ENCODE measurements at regions not wholly inside any gene's neighbourhood (a gene's known extent, or its start where the extent isn't known, plus 50 kb on each side); places are given as distances from the start of the nearest gene placed in this dataset.
A peak's percentile ranks its signal among the peaks of the same experiment; 100 is the strongest.

DNA sequence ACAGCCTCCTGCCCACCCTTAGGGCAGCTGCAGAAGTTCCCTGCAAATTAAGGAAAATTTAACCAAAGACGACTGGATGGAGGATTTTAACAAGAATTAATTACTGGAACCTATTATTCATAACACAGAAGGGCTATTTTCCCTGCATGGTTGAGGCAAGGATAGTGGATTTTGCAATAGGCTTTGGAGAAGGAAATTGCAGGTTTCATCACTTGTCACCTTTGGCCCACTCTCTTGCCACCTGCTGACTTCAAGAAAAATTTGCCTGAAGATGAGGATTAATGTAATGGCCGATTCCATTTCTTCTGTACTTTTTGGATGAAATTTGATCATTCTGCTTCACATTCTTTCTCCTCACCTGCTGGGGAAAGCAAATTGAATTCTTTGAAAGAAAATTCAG, 261.7 kb downstream of the FGF9 start:
- DNase-seq = no peak
- intact Hi-C loops (cut with DNase I) = no loop called here
- TF ChIP-seq POLR2A (IDR thresholded peaks at IDR 0.05) = no peak
- TF ChIP-seq EP300 (IDR thresholded peaks at IDR 0.05) = no peak
- TF ChIP-seq, protein P1, sequence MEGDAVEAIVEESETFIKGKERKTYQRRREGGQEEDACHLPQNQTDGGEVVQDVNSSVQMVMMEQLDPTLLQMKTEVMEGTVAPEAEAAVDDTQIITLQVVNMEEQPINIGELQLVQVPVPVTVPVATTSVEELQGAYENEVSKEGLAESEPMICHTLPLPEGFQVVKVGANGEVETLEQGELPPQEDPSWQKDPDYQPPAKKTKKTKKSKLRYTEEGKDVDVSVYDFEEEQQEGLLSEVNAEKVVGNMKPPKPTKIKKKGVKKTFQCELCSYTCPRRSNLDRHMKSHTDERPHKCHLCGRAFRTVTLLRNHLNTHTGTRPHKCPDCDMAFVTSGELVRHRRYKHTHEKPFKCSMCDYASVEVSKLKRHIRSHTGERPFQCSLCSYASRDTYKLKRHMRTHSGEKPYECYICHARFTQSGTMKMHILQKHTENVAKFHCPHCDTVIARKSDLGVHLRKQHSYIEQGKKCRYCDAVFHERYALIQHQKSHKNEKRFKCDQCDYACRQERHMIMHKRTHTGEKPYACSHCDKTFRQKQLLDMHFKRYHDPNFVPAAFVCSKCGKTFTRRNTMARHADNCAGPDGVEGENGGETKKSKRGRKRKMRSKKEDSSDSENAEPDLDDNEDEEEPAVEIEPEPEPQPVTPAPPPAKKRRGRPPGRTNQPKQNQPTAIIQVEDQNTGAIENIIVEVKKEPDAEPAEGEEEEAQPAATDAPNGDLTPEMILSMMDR (IDR thresholded peaks at IDR 0.05) = no peak
- no peak for TF ChIP-seq POLR2AphosphoS5 (IDR thresholded peaks at IDR 0.05)
- H3K9me3 ChIP-seq = no peaks in the 10 kb centered on the region
- H3K27me3 ChIP-seq = no peaks in the 10 kb centered on the region
- 39 to 80% methylated on average over 2 of the region's 2 CpGs for WGBS, 2 donors
- H3K36me3 ChIP-seq = no peaks in the 10 kb centered on the region
- H3K27ac ChIP-seq = no peak overlapping the region
- no peak overlapping the region for H3K4me3 ChIP-seq
- H3K4me1 ChIP-seq = no peaks in the 10 kb centered on the region

- Histone ChIP-seq H3K27me3 (no peaks in the 10 kb centered on the region), H3K4me1 (peaks cover 0 to 3% (median 1%) of the 10 kb centered on the region in 4 donors), H3K9me3 (no peaks in the 10 kb centered on the region), H3K36me3 (no peaks in the 10 kb centered on the region), H3K27ac (no peak overlapping the region), H3K4me3 (no peak overlapping the region)
- intact Hi-C loops (cut with DNase I) = no loop called here
- WGBS, 2 donors = 19 to 57% methylated on average over 6 of the region's 6 CpGs
- TF ChIP-seq, protein P1 (IDR thresholded peaks at IDR 0.05) = no peak
- TF ChIP-seq POLR2A (IDR thresholded peaks at IDR 0.05) = no peak
- TF ChIP-seq POLR2AphosphoS5 (IDR thresholded peaks at IDR 0.05) = no peak
- no peak for TF ChIP-seq EP300 (IDR thresholded peaks at IDR 0.05)
- no peak for DNase-seq
These were observed 262.1 kb downstream of the FGF9 start for GRCh38 chr13:21932996-21933395.

DNA sequence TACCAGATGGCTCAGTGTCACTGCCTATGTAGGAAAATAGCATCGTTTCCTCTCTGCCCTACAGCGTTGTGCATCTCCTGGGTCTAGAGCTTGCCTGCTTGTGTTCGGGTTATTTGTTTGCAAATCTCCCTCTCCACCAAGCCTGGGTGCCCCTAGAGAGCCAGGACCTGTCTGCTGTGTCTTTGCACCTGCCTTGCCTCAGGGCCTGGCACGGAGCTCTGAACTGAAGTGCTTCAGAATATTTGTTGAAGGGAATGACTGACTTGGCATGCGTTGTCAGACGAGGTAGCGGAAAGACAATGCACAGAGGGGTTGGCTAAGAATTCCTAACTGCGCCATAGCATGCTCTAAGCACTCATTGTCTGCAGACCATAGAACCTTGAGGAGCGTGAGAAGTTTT, 263.4 kb downstream of the FGF9 start:
- WGBS, 2 donors = 93 to 94% methylated on average over 9 of the region's 9 CpGs
- H3K27ac ChIP-seq = no peak overlapping the region
- H3K36me3 ChIP-seq = no peaks in the 10 kb centered on the region
- no peaks in the 10 kb centered on the region for H3K27me3 ChIP-seq
- H3K4me1 ChIP-seq = peaks cover 0 to 13% (median 6%) of the 10 kb centered on the region in 4 donors
- no peak for TF ChIP-seq POLR2AphosphoS5 (IDR thresholded peaks at IDR 0.05)
- TF ChIP-seq POLR2A (IDR thresholded peaks at IDR 0.05) = no peak
- TF ChIP-seq EP300 (IDR thresholded peaks at IDR 0.05) = no peak
- TF ChIP-seq, protein P1 (IDR thresholded peaks at IDR 0.05) = no peak
- no peak for DNase-seq
- no peak overlapping the region for H3K4me3 ChIP-seq
- intact Hi-C loops (cut with DNase I) = no loop called here
- no peaks in the 10 kb centered on the region for H3K9me3 ChIP-seq

GRCh38 chr13:21936674-21937073, 265.8 kb downstream of the FGF9 start:
- H3K9me3 ChIP-seq = no peaks in the 10 kb centered on the region
- TF ChIP-seq EP300 (IDR thresholded peaks at IDR 0.05) = no peak
- no peak for TF ChIP-seq POLR2A (IDR thresholded peaks at IDR 0.05)
- TF ChIP-seq, protein P1 (IDR thresholded peaks at IDR 0.05) = no peak
- TF ChIP-seq POLR2AphosphoS5 (IDR thresholded peaks at IDR 0.05) = no peak
- no peak overlapping the region for H3K4me3 ChIP-seq
- intact Hi-C loops (cut with DNase I) = no loop called here
- H3K27ac ChIP-seq = no peak overlapping the region
- no peaks in the 10 kb centered on the region for H3K36me3 ChIP-seq
- no peaks in the 10 kb centered on the region for H3K27me3 ChIP-seq
- peaks cover 0 to 13% (median 6%) of the 10 kb centered on the region in 4 donors for H3K4me1 ChIP-seq
- DNase-seq = no peak
- 95 to 96% methylated on average over 4 of the region's 4 CpGs for WGBS, 2 donors

- 61 to 82% methylated on average over 6 of the region's 6 CpGs for WGBS, 2 donors
- no peak for DNase-seq
These were observed 267.3 kb downstream of the FGF9 start for GRCh38 chr13:21938168-21938567.

More at GRCh38 chr13:21938168-21938567, 267.3 kb downstream of the FGF9 start:
- intact Hi-C loops (cut with DNase I) = no loop called here
- Histone ChIP-seq H3K9me3 (no peaks in the 10 kb centered on the region), H3K4me3 (no peak overlapping the region), H3K27ac (no peak overlapping the region), H3K27me3 (no peaks in the 10 kb centered on the region), H3K4me1 (peaks cover 0 to 13% (median 6%) of the 10 kb centered on the region in 4 donors), H3K36me3 (no peaks in the 10 kb centered on the region)
- TF ChIP-seq, protein P1 (IDR thresholded peaks at IDR 0.05) = no peak
- no peak for TF ChIP-seq POLR2A (IDR thresholded peaks at IDR 0.05)
- peak in 1 of 4 donors; percentile 65 for TF ChIP-seq POLR2AphosphoS5 (IDR thresholded peaks at IDR 0.05)
- no peak for TF ChIP-seq EP300 (IDR thresholded peaks at IDR 0.05)
